Esophagus muscularis mucosa (tissue), 3 donors: ENCODE measurements at regions not wholly inside any gene's neighbourhood (a gene's known extent, or its start where the extent isn't known, plus 50 kb on each side); places are given as distances from the start of the nearest gene placed in this dataset.

ENCODE experiments used
- CTCF ChIP-seq, 3 experiments: fragments of 200-600 bp in 2 of 3; fragments of 450-650 bp in 1 of 3; sonication (generic) in 2 of 3; IDR thresholded peaks; one replicate each; pipeline ENCODE4 v1.5.1; 2017 to 2019; ENCODE audit warnings: antibody characterized with exemption in 3 of 3, mild to moderate bottlenecking in 2 of 3, moderate library complexity in 1 of 3
- POLR2A ChIP-seq: fragments of 450-650 bp; IDR thresholded peaks from one replicate; pipeline ENCODE4 v1.6.1; 2017; ENCODE audit warnings: antibody characterized with exemption, moderate library complexity, mild to moderate bottlenecking, low read depth
- POLR2AphosphoS5 ChIP-seq, 2 donors: sonication (generic); formaldehyde crosslinking; IDR thresholded peaks; one replicate each; pipeline ENCODE4 v1.6.1; 2017; ENCODE audit warnings: antibody characterized with exemption in 2 of 2

GRCh38 chr10:34899161-34899560 is 84.1 kb upstream of the PARD3 start:
- no peak for TF ChIP-seq POLR2A
- TF ChIP-seq CTCF (IDR thresholded peaks at IDR 0.05): no peak
- no peak for TF ChIP-seq POLR2AphosphoS5 (IDR thresholded peaks at IDR 0.05)
